ENCODE measurements at regions not wholly inside any gene's neighbourhood (a gene's known extent, or its start where the extent isn't known, plus 50 kb on each side); places are given as distances from the start of the nearest gene placed in this dataset.

DNA sequence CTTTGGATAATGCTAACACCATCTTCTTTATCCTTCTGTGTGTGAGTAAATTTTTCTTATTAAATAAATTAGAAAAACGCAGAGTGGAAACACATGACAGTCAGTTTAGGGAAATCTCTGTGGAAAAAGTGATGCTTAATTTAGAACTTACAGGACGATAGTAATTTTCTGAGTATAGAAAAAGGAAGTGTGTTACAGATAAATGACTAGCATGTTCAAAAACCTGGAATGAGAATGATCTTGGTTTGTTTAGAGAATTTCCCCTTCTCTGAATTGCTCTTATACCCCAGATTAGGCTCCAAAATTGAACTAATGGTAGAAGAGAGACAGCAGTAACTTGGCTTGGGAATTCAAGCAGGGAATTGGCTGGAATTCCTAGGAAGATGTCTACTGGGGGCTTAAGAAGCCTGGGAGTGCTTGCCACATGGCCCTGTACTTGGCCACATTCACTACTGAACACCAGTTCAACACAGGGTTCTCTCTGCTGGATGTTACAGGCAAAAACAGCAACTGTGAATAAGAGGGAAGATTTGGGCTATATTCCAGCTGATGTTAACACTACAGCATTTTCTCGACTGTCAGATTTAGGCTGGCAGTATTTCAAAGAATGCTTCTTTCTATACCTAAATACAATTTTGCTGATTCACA lies 1004.2 kb downstream of the TTLL7 start:
- TF ChIP-seq EZH2 (IDR thresholded peaks at IDR 0.05; ENCODE audit: borderline replicate concordance, low read depth, low read length, poor library complexity, severe bottlenecking) (no peak), CTCF (conservative IDR thresholded peaks at IDR 0.05; ENCODE audit: low read depth, low read length) (no peak)

Measured in A673 (cell line).